Smooth muscle cell (in vitro differentiated cells): ENCODE measurements at regions not wholly inside any gene's neighbourhood (a gene's known extent, or its start where the extent isn't known, plus 50 kb on each side); places are given as distances from the start of the nearest gene placed in this dataset.

Source experiments
- DNase-seq: peaks from one replicate; lab custom pipeline; 2025; ENCODE audit not compliant: unreplicated experiment; lab: John Stamatoyannopoulos, UW
- H2AFZ ChIP-seq: fragments of 200-600 bp; sonication (generic); 2 replicates; pipeline ENCODE4 v1.6.0; 2016; ENCODE audit warnings: antibody characterized with exemption, low read depth, mild to moderate bottlenecking
- H3F3A ChIP-seq: fragments of 200-600 bp; sonication (generic); 2 replicates; pipeline ENCODE4 v1.6.0; 2017; ENCODE audit warnings: antibody characterized with exemption, low read depth
- H3K27ac ChIP-seq: fragments of 200-600 bp; sonication (generic); 2 replicates; pipeline ENCODE4 v1.5.1; 2016; ENCODE audit warnings: low read depth, mild to moderate bottlenecking
- H3K27me3 ChIP-seq: fragments of 200-600 bp; sonication (generic); 2 replicates; pipeline ENCODE4 v1.6.1; 2016; ENCODE audit warnings: low read depth, mild to moderate bottlenecking
- H3K36me3 ChIP-seq: fragments of 200-600 bp; sonication (generic); 2 replicates; pipeline ENCODE4 v1.5.1; 2016; ENCODE audit warnings: low read depth
- H3K4me1 ChIP-seq: fragments of 200-600 bp; sonication (generic); 2 replicates; pipeline ENCODE4 v1.5.1; 2016; ENCODE audit warnings: low read depth
- H3K4me2 ChIP-seq: fragments of 200-600 bp; sonication (generic); 2 replicates; pipeline ENCODE4 v1.6.0; 2016; ENCODE audit warnings: mild to moderate bottlenecking
- H3K4me3 ChIP-seq: fragments of 200-600 bp; sonication (generic); 2 replicates; pipeline ENCODE4 v1.5.1; 2016; ENCODE audit warnings: mild to moderate bottlenecking
- H3K79me2 ChIP-seq: fragments of 200-600 bp; sonication (generic); 2 replicates; pipeline ENCODE4 v1.6.0; 2016; ENCODE audit warnings: low read depth, mild to moderate bottlenecking
- H3K9ac ChIP-seq: fragments of 200-600 bp; sonication (generic); 2 replicates; pipeline ENCODE4 v1.6.0; 2016; ENCODE audit warnings: low read depth
- H3K9me3 ChIP-seq: fragments of 200-600 bp; sonication (generic); replicated peaks from 2 replicates; pipeline ENCODE4 v1.5.1; 2016; ENCODE audit warnings: low read depth
- H4K20me1 ChIP-seq: fragments of 200-600 bp; sonication (generic); 2 replicates; pipeline ENCODE4 v1.6.0; 2016; ENCODE audit warnings: low read depth
- CTCF ChIP-seq: fragments of 200-600 bp; sonication (generic); IDR thresholded peaks from 2 replicates; pipeline ENCODE4 v1.5.1; 2017; ENCODE audit warnings: borderline replicate concordance, mild to moderate bottlenecking, antibody characterized with exemption; ENCODE audit not compliant: insufficient read depth, poor library complexity, severe bottlenecking
- WGBS: methylation state at CpG from one replicate; pipeline ENCODE4 v1.1.7; 2016; ENCODE audit warnings: low lambda C conversion rate; 5-methylcytosine and 5-hydroxymethylcytosine counted together

DNA sequence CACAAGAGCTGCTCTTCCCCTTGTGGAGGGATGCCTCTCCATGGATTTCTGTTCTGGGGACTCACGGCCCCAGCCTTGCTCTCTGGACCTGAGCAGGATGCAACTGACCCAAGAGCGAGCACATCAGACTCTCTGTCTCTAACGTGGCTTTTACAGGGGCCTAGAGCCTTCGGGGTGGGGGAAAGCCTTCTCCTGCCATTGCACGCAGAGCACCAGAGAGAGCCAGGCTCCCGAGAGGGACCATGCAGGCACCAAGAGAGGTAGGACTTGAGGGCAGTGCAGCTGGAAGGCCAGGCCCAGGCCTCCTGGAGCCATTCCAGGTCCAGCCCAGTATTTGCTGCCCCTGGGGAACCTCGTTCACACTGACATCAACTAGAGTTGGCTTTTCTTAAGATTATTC, 475.6 kb upstream of the MYT1L start:
- Histone ChIP-seq H3K4me2 (no peak overlapping the region), H3F3A (no peaks in the 10 kb centered on the region), H3K4me1 (no peaks in the 10 kb centered on the region), H4K20me1 (no peaks in the 10 kb centered on the region), H3K9me3 (no peaks in the 10 kb centered on the region), H3K27ac (no peak overlapping the region), H3K79me2 (no peaks in the 10 kb centered on the region), H3K9ac (no peak overlapping the region), H3K36me3 (no peaks in the 10 kb centered on the region), H3K4me3 (no peak overlapping the region), H2AFZ (no peak overlapping the region), H3K27me3 (no peaks in the 10 kb centered on the region)
- no peak for DNase-seq
- TF ChIP-seq CTCF, result no peak
- WGBS, result 88% methylated on average over 7 of the region's 7 CpGs

DNA sequence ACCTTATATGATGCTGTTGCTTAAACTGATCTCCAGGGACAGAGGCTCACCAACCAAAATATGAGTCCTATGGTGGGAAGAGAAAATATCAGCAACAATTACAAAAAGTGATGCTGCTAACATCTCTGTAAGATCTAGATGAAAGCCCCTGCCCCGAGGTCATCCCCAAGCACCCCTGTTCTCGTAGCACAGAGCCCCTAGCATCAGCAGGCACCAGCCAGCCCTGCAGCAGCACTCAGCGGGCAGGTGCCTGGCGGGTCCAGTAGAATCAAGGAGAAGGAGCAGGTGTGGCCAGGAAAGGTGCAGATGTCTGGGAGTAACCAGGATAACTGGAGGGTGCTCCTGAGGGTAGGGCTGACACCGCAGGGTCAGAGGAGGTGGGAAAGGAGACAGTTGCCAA, 474.2 kb upstream of the MYT1L start:
- no peaks in the 10 kb centered on the region for H3F3A ChIP-seq
- H4K20me1 ChIP-seq, result no peaks in the 10 kb centered on the region
- no peaks in the 10 kb centered on the region for H3K79me2 ChIP-seq
- no peak overlapping the region for H3K4me2 ChIP-seq
- WGBS, result 87% methylated on average over 5 of the region's 5 CpGs
- H3K27ac ChIP-seq, result no peak overlapping the region
- H2AFZ ChIP-seq, result no peak overlapping the region
- TF ChIP-seq CTCF, result no peak
- DNase-seq, result no peak
- no peaks in the 10 kb centered on the region for H3K36me3 ChIP-seq
- no peaks in the 10 kb centered on the region for H3K4me1 ChIP-seq
- no peaks in the 10 kb centered on the region for H3K9me3 ChIP-seq
- no peaks in the 10 kb centered on the region for H3K27me3 ChIP-seq
- H3K4me3 ChIP-seq, result no peak overlapping the region
- H3K9ac ChIP-seq, result no peak overlapping the region

GRCh38 chr2:2804528-2804927, 473.5 kb upstream of the MYT1L start:
- WGBS, result 91% methylated on average over 15 of the region's 15 CpGs

More at GRCh38 chr2:2804528-2804927, 473.5 kb upstream of the MYT1L start:
- Histone ChIP-seq H3K4me3 (no peak overlapping the region), H4K20me1 (no peaks in the 10 kb centered on the region), H3K9me3 (no peaks in the 10 kb centered on the region), H2AFZ (no peak overlapping the region), H3K4me2 (no peak overlapping the region), H3K79me2 (no peaks in the 10 kb centered on the region), H3K4me1 (no peaks in the 10 kb centered on the region), H3K9ac (no peak overlapping the region), H3K36me3 (no peaks in the 10 kb centered on the region), H3F3A (no peaks in the 10 kb centered on the region), H3K27ac (no peak overlapping the region), H3K27me3 (no peaks in the 10 kb centered on the region)
- TF ChIP-seq CTCF, result no peak
- DNase-seq, result no peak
